ENCODE measurements at regions not wholly inside any gene's neighbourhood (a gene's known extent, or its start where the extent isn't known, plus 50 kb on each side); places are given as distances from the start of the nearest gene placed in this dataset.

DNA sequence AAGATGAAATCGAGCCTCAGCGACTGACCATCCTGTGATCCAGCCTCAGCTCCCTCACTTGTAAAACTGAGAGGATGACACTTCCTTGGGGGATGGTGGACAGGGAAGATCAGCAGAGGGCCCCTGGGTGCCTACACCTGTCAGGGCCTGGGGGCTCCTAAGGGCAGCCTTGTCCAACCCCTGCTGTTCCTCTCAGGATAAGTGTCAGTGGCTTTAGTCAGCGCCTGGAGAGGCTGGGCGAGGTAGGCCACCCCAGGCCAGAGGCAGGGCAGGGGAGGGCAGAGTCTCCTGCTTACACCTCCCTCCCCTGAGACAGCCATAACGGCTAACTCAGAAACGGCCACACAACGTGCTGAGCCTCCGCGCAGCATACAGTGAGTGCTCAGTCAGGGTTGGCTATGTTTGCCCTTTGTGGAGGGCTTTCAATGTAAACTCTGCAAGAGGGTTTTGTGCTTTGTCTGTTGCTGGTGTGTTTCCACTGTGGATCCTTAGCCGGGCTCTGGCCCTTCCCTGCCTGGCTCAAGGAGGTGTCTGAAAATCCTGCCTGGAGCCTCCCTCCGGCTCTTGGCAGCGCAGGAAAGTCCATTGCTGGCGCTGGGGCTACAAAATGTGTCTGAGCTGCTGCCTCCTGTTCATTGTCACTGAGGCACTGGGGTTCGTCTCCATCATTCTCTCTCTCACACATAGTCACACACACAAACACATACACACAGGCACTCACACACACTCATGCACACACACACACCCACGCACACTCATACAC lies 588.4 kb downstream of the PTPRU start:
- H2AFZ ChIP-seq (replicated peaks), result no peak overlapping the region
- no peaks in the 10 kb centered on the region for H3K79me2 ChIP-seq (ENCODE audit: low read depth)
- no peak overlapping the region for H3K9ac ChIP-seq
- Mint-ChIP-seq H3K27me3 (ENCODE audit: insufficient read depth, low read depth) (peaks cover 2% of the 10 kb centered on the region), H3K4me3 (no peak overlapping the region), H3K9me3 (peaks cover 1% of the 10 kb centered on the region), H3K4me1 (peaks cover 14% of the 10 kb centered on the region), H3K36me3 (no peaks in the 10 kb centered on the region), H3K27ac (no peak overlapping the region)
- no peaks in the 10 kb centered on the region for H4K20me1 ChIP-seq (ENCODE audit: low read depth)
- H3F3A ChIP-seq (ENCODE audit: low read depth), result peaks cover 4% of the 10 kb centered on the region
- H3K27ac ChIP-seq, result no peak overlapping the region
- peaks cover 26% of the 10 kb centered on the region for H3K4me1 ChIP-seq
- peak; percentile 28 for DNase-seq (ENCODE audit: low spot score)
- no peaks in the 10 kb centered on the region for H3K27me3 ChIP-seq
- no peaks in the 10 kb centered on the region for H3K36me3 ChIP-seq
- no peaks in the 10 kb centered on the region for H3K9me3 ChIP-seq (ENCODE audit: low read depth)
- no peak for TF ChIP-seq EZH2phosphoT487 (IDR thresholded peaks at IDR 0.05)
- no peak for TF ChIP-seq EZH2 (IDR thresholded peaks at IDR 0.05)
- TF ChIP-seq, protein P1, sequence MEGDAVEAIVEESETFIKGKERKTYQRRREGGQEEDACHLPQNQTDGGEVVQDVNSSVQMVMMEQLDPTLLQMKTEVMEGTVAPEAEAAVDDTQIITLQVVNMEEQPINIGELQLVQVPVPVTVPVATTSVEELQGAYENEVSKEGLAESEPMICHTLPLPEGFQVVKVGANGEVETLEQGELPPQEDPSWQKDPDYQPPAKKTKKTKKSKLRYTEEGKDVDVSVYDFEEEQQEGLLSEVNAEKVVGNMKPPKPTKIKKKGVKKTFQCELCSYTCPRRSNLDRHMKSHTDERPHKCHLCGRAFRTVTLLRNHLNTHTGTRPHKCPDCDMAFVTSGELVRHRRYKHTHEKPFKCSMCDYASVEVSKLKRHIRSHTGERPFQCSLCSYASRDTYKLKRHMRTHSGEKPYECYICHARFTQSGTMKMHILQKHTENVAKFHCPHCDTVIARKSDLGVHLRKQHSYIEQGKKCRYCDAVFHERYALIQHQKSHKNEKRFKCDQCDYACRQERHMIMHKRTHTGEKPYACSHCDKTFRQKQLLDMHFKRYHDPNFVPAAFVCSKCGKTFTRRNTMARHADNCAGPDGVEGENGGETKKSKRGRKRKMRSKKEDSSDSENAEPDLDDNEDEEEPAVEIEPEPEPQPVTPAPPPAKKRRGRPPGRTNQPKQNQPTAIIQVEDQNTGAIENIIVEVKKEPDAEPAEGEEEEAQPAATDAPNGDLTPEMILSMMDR (IDR thresholded peaks at IDR 0.05), result no peak
- no peak overlapping the region for H3K4me3 ChIP-seq
- no peak overlapping the region for H3K4me2 ChIP-seq

DNA sequence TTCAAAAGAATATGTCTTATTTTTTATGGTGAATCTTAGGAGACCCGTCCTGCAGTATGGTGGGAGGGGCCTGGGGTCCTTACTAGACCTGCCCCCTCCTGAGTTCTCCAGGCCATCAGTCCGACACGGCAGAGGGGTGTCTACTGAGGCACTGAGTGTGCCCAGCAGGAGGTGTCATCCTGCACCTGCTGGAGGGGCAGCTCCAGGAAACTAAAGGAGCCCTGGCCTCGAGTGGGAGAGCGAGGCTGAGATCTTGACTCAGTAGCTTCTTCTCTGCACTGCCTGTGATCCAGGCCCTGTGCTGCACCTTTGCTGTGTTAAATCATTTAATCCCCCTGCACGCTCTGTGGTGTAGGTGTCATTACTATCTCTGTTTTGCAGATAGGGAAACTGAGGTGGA lies 587.7 kb downstream of the PTPRU start:
- H3K27ac Mint-ChIP-seq, result no peak overlapping the region
- H3K4me3 Mint-ChIP-seq, result no peak overlapping the region
- H3K9me3 Mint-ChIP-seq, result peaks cover 4% of the 10 kb centered on the region
- TF ChIP-seq, protein P1 (IDR thresholded peaks at IDR 0.05), result no peak
- TF ChIP-seq EZH2phosphoT487 (IDR thresholded peaks at IDR 0.05), result no peak
- TF ChIP-seq EZH2 (IDR thresholded peaks at IDR 0.05), result no peak
- no peak overlapping the region for H2AFZ ChIP-seq (replicated peaks)
- no peaks in the 10 kb centered on the region for H3K79me2 ChIP-seq (ENCODE audit: low read depth)
- no peak for DNase-seq (ENCODE audit: low spot score)
- H3F3A ChIP-seq (ENCODE audit: low read depth), result peaks cover 4% of the 10 kb centered on the region
- no peak overlapping the region for H3K9ac ChIP-seq
- H3K4me3 ChIP-seq, result no peak overlapping the region
- H3K4me2 ChIP-seq, result no peak overlapping the region
- H3K27me3 ChIP-seq, result no peaks in the 10 kb centered on the region
- peaks cover 14% of the 10 kb centered on the region for H3K4me1 Mint-ChIP-seq
- no peaks in the 10 kb centered on the region for H3K9me3 ChIP-seq (ENCODE audit: low read depth)
- H3K27ac ChIP-seq, result no peak overlapping the region
- no peaks in the 10 kb centered on the region for H3K36me3 ChIP-seq
- peaks cover 2% of the 10 kb centered on the region for H3K27me3 Mint-ChIP-seq (ENCODE audit: insufficient read depth, low read depth)
- peaks cover 26% of the 10 kb centered on the region for H3K4me1 ChIP-seq
- no peaks in the 10 kb centered on the region for H3K36me3 Mint-ChIP-seq
- H4K20me1 ChIP-seq (ENCODE audit: low read depth), result no peaks in the 10 kb centered on the region

DNA sequence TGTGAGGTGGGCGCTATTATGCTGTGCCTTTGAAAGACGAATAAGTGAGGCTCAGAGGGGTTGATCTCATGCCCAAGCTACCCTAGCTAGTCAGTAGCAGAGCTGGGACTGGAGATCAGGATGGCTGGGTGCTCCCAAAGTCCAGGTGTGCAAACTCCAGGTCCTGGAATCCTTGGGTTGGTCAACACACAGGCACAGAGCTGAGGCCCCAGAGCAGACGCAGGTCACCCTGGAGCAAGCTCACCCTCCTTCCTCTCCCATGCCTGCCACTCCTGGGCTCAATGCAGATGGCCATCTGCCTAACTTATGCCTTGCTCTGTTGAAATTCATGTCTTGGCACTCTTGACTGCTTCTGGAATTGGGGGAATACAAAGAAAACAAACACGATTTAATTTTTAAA lies 587.2 kb downstream of the PTPRU start:
- H3K79me2 ChIP-seq (ENCODE audit: low read depth), result no peaks in the 10 kb centered on the region
- no peak overlapping the region for H3K4me3 ChIP-seq
- H3K9me3 ChIP-seq (ENCODE audit: low read depth), result no peaks in the 10 kb centered on the region
- TF ChIP-seq EZH2phosphoT487 (IDR thresholded peaks at IDR 0.05), result no peak
- TF ChIP-seq, protein P1 (IDR thresholded peaks at IDR 0.05), result no peak
- TF ChIP-seq EZH2 (IDR thresholded peaks at IDR 0.05), result no peak
- H3K27me3 ChIP-seq, result no peaks in the 10 kb centered on the region
- Mint-ChIP-seq H3K36me3 (no peaks in the 10 kb centered on the region), H3K9me3 (peaks cover 7% of the 10 kb centered on the region), H3K27ac (no peak overlapping the region), H3K4me3 (no peak overlapping the region), H3K27me3 (ENCODE audit: insufficient read depth, low read depth) (peaks cover 2% of the 10 kb centered on the region), H3K4me1 (peaks cover 14% of the 10 kb centered on the region)
- H2AFZ ChIP-seq (replicated peaks), result no peak overlapping the region
- H3F3A ChIP-seq (ENCODE audit: low read depth), result peaks cover 4% of the 10 kb centered on the region
- peak; percentile 30 for DNase-seq (ENCODE audit: low spot score)
- H3K4me2 ChIP-seq, result no peak overlapping the region
- H4K20me1 ChIP-seq (ENCODE audit: low read depth), result no peaks in the 10 kb centered on the region
- no peak overlapping the region for H3K27ac ChIP-seq
- no peak overlapping the region for H3K9ac ChIP-seq
- no peaks in the 10 kb centered on the region for H3K36me3 ChIP-seq
- peaks cover 26% of the 10 kb centered on the region for H3K4me1 ChIP-seq

Data from neural progenitor cell (in vitro differentiated cells).